ENCODE measurements at regions not wholly inside any gene's neighbourhood (a gene's known extent, or its start where the extent isn't known, plus 50 kb on each side); places are given as distances from the start of the nearest gene placed in this dataset.

DNA sequence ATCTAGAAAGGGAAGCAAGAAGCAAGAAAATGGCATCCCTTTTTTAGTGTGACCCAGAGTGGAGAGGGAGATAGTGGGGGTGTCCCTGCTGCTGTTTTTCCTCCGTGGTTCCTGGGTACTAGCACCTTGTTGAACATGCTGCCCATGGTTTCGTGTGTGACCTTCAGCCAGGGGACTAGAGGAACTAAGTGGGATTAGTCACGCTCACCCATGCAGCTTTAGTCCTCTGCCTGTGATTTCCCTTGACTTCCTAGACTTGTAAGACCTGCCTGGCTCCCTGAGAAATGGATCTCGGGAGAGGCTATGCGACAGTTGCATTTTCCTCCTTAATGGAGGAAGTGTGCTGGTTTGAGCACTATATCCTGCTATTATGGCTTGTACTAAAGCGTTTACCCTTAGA is 471.4 kb downstream of the DCDC2C start:
- Mint-ChIP-seq H3K4me1 (no peaks in the 10 kb centered on the region), H3K9me3 (peaks cover 0 to 53% (median 19%) of the 10 kb centered on the region in 8 donors), H3K36me3 (no peaks in the 10 kb centered on the region), H3K27ac (no peak overlapping the region), H3K27me3 (no peaks in the 10 kb centered on the region), H3K4me3 (no peak overlapping the region)
- Histone ChIP-seq H3K27ac (ENCODE audit: low read depth, low read length) (no peak overlapping the region), H3K36me3 (ENCODE audit: insufficient read depth, low read length) (no peaks in the 10 kb centered on the region), H3K27me3 (ENCODE audit: insufficient read depth, low read length) (no peaks in the 10 kb centered on the region), H3K4me1 (ENCODE audit: insufficient read depth, low read length) (no peaks in the 10 kb centered on the region), H3K4me3 (ENCODE audit: low read length in 2 of 2) (no peak overlapping the region), H3K9me3 (ENCODE audit: control insufficient read depth in 1 of 2, low read length in 2 of 2) (peaks cover 0 to 16% of the 10 kb centered on the region in 2 donors)
- POLR2A ChIA-PET (ENCODE audit: partially characterized antibody): no interaction called here
- intact Hi-C loops (cut with micrococcal nuclease): no loop called here
- DNase-seq: no peak
- CTCF ChIA-PET (ENCODE audit: partially characterized antibody): no interaction called here

DNA sequence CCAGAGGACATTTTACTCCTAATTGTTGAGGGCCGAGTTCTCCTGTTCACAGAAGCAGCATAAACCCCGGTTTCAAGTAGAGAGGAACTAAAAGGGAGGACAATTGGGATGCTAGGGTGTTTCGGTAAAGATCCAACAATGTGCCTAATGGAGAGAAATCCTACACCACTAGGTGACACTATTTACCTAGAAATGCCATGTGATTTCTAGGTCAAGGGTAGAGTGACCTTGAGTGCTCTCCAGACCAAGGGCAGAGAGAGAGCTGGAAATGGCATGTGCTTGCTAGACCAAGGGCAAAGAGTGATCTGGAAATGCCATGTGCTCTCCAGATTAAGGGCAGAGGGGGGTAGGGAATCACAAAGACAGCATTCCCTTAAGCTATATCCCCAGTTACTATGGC is 472.0 kb downstream of the DCDC2C start:
- Histone ChIP-seq H3K27ac (ENCODE audit: low read depth, low read length) (no peak overlapping the region), H3K4me1 (ENCODE audit: insufficient read depth, low read length) (no peaks in the 10 kb centered on the region), H3K9me3 (ENCODE audit: control insufficient read depth in 1 of 2, low read length in 2 of 2) (peaks cover 0 to 16% of the 10 kb centered on the region in 2 donors), H3K27me3 (ENCODE audit: insufficient read depth, low read length) (no peaks in the 10 kb centered on the region), H3K4me3 (ENCODE audit: low read length in 2 of 2) (no peak overlapping the region), H3K36me3 (ENCODE audit: insufficient read depth, low read length) (no peaks in the 10 kb centered on the region)
- DNase-seq: no peak
- Mint-ChIP-seq H3K4me3 (no peak overlapping the region), H3K9me3 (peaks cover 3 to 52% (median 21%) of the 10 kb centered on the region in 8 donors), H3K36me3 (no peaks in the 10 kb centered on the region), H3K4me1 (no peaks in the 10 kb centered on the region), H3K27me3 (no peaks in the 10 kb centered on the region), H3K27ac (no peak overlapping the region)
- intact Hi-C loops (cut with micrococcal nuclease): no loop called here
- POLR2A ChIA-PET (ENCODE audit: partially characterized antibody): no interaction called here
- CTCF ChIA-PET (ENCODE audit: partially characterized antibody): no interaction called here

DNA sequence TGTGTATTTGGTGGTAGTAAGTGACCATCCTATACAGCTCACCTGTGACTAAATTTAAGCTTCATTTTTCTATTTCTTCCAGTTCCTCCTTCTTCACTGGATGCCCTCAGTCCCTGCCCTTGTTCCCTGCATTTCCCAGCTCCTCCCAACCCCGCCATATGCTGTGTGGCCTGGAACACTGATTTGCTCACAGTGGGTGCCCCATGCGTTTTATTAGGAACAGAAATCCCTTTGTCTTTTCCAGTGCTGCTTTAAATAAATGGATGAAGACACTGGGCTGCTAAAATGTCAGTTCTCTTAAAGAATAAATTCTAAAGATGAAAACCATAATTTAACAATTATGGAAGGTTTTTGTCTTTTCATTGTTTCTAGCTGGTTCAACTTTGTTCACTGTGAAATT is 477.3 kb downstream of the DCDC2C start:
- ChIA-PET CTCF (ENCODE audit: partially characterized antibody) (no interaction called here), POLR2A (ENCODE audit: partially characterized antibody) (no interaction called here)
- H3K27me3 ChIP-seq (ENCODE audit: insufficient read depth, low read length): no peaks in the 10 kb centered on the region
- H3K4me1 Mint-ChIP-seq: no peaks in the 10 kb centered on the region
- no peaks in the 10 kb centered on the region for H3K36me3 ChIP-seq (ENCODE audit: insufficient read depth, low read length)
- H3K4me1 ChIP-seq (ENCODE audit: insufficient read depth, low read length): no peaks in the 10 kb centered on the region
- no peaks in the 10 kb centered on the region for H3K27me3 Mint-ChIP-seq
- no peaks in the 10 kb centered on the region for H3K36me3 Mint-ChIP-seq
- intact Hi-C loops (cut with micrococcal nuclease): no loop called here
- H3K4me3 Mint-ChIP-seq: no peak overlapping the region
- H3K27ac ChIP-seq (ENCODE audit: low read depth, low read length): no peak overlapping the region
- H3K4me3 ChIP-seq (ENCODE audit: low read length in 2 of 2): no peak overlapping the region
- DNase-seq: no peak
- no peak overlapping the region for H3K27ac Mint-ChIP-seq
- peaks cover 3 to 32% (median 21%) of the 10 kb centered on the region in 8 donors for H3K9me3 Mint-ChIP-seq
- H3K9me3 ChIP-seq (ENCODE audit: control insufficient read depth in 1 of 2, low read length in 2 of 2): peaks cover 0 to 4% of the 10 kb centered on the region in 2 donors

DNA sequence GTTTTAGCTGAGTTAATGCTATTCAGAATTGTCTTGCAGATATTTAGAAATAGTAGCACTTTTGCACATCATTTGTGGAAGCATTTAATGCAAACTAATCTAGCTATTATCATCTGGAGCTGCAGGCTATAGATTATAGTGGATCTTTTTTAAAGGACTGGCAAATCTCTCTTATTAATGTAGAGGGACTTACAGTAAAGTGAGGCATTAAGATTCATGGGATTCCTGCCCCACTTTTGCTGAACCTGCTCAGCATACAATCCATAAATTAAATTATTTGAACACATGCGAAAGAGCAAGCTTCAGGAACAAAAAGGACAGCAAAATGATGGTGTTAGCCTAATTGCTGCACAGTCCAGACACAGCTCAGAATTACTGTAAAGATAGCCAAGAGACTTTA is 477.7 kb downstream of the DCDC2C start:
- POLR2A ChIA-PET (ENCODE audit: partially characterized antibody): no interaction called here
- Histone ChIP-seq H3K36me3 (ENCODE audit: insufficient read depth, low read length) (no peaks in the 10 kb centered on the region), H3K9me3 (ENCODE audit: control insufficient read depth in 1 of 2, low read length in 2 of 2) (peaks cover 0 to under 1% of the 10 kb centered on the region in 2 donors), H3K4me3 (ENCODE audit: low read length in 2 of 2) (no peak overlapping the region), H3K27me3 (ENCODE audit: insufficient read depth, low read length) (no peaks in the 10 kb centered on the region), H3K4me1 (ENCODE audit: insufficient read depth, low read length) (no peaks in the 10 kb centered on the region), H3K27ac (ENCODE audit: low read depth, low read length) (no peak overlapping the region)
- Mint-ChIP-seq H3K27me3 (no peaks in the 10 kb centered on the region), H3K27ac (no peak overlapping the region), H3K4me1 (no peaks in the 10 kb centered on the region), H3K9me3 (peaks cover 2 to 30% (median 19%) of the 10 kb centered on the region in 8 donors), H3K4me3 (no peak overlapping the region), H3K36me3 (no peaks in the 10 kb centered on the region)
- no peak for DNase-seq
- CTCF ChIA-PET (ENCODE audit: partially characterized antibody): no interaction called here
- intact Hi-C loops (cut with micrococcal nuclease): no loop called here

DNA sequence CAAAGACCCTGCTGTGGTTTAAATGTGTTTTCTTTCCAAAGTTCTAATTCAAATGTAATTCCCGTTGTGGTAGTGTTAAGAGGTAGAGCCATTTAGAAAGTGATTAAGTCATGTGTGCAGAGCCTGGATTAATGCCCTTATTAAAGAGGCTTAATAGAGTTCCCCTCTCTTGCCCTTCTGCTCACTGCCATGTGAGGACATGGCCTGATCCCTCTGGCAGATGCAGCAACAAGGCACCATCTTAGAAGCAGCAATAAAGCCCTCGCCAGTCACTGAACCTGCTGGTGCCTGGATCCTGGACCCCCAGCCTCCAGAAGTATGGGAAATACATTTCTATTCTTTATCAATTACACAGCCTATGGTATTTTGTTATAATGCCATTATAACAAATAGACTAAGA is 485.2 kb downstream of the DCDC2C start:
- Mint-ChIP-seq H3K9me3 (peaks cover 0 to 16% (median 13%) of the 10 kb centered on the region in 8 donors), H3K27me3 (no peaks in the 10 kb centered on the region), H3K27ac (no peak overlapping the region), H3K36me3 (no peaks in the 10 kb centered on the region), H3K4me1 (no peaks in the 10 kb centered on the region), H3K4me3 (no peak overlapping the region)
- POLR2A ChIA-PET (ENCODE audit: partially characterized antibody): no interaction called here
- CTCF ChIA-PET (ENCODE audit: partially characterized antibody): no interaction called here
- Histone ChIP-seq H3K4me1 (ENCODE audit: insufficient read depth, low read length) (no peaks in the 10 kb centered on the region), H3K27ac (ENCODE audit: low read depth, low read length) (no peak overlapping the region), H3K27me3 (ENCODE audit: insufficient read depth, low read length) (no peaks in the 10 kb centered on the region), H3K9me3 (ENCODE audit: control insufficient read depth in 1 of 2, low read length in 2 of 2) (no peaks in the 10 kb centered on the region), H3K4me3 (ENCODE audit: low read length in 2 of 2) (no peak overlapping the region), H3K36me3 (ENCODE audit: insufficient read depth, low read length) (no peaks in the 10 kb centered on the region)
- no peak for DNase-seq
- intact Hi-C loops (cut with micrococcal nuclease): no loop called here

DNA sequence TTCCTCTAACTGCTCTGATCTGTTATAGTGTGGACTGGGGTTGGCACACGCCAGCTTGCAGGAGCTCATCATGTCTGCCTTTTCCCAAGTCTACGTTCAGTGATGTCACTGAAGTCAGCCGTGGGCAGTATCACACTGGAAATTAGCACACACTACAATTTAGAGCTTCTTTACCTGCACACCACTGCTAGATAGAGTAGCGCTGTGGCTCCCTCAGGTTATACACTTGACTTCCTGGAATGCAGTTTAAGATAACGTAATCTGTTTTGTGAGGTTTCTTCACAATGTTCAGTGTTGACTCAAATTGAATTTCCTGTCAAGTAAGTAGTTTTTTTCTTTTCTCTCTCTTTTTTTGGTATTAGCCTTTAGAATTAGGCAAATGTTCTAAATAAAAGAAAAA is 487.2 kb downstream of the DCDC2C start:
- Mint-ChIP-seq H3K4me1 (no peaks in the 10 kb centered on the region), H3K27ac (no peak overlapping the region), H3K4me3 (no peak overlapping the region), H3K27me3 (no peaks in the 10 kb centered on the region), H3K9me3 (peaks cover 0 to 14% (median 8%) of the 10 kb centered on the region in 8 donors), H3K36me3 (no peaks in the 10 kb centered on the region)
- Histone ChIP-seq H3K4me1 (ENCODE audit: insufficient read depth, low read length) (no peaks in the 10 kb centered on the region), H3K27me3 (ENCODE audit: insufficient read depth, low read length) (no peaks in the 10 kb centered on the region), H3K4me3 (ENCODE audit: low read length in 2 of 2) (no peak overlapping the region), H3K27ac (ENCODE audit: low read depth, low read length) (no peak overlapping the region), H3K9me3 (ENCODE audit: control insufficient read depth in 1 of 2, low read length in 2 of 2) (no peaks in the 10 kb centered on the region), H3K36me3 (ENCODE audit: insufficient read depth, low read length) (no peaks in the 10 kb centered on the region)
- no peak for DNase-seq
- ChIA-PET POLR2A (ENCODE audit: partially characterized antibody) (no interaction called here), CTCF (ENCODE audit: partially characterized antibody) (no interaction called here)
- intact Hi-C loops (cut with micrococcal nuclease): no loop called here

DNA sequence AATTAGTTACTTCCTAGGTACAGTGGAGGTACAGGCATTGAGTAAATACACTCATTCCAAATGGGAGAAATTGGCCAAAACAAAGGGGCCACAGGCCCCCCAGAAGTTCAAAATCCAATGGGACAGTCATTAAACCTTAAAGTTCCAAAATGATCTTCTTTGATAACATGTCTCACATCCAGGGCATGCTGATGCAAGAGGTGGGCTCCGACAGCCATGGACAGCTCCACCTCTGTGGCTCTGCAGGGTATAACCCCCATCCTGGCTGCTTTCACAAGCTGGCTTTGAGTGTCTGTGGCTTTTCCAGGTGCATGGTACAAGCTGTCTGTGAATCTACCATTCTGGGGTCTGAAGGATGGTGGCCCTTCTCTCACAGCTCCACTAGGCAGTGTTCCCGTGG is 488.7 kb downstream of the DCDC2C start:
- H3K9me3 ChIP-seq (ENCODE audit: control insufficient read depth in 1 of 2, low read length in 2 of 2): no peaks in the 10 kb centered on the region
- no peaks in the 10 kb centered on the region for H3K36me3 ChIP-seq (ENCODE audit: insufficient read depth, low read length)
- H3K27ac ChIP-seq (ENCODE audit: low read depth, low read length): no peak overlapping the region
- POLR2A ChIA-PET (ENCODE audit: partially characterized antibody): no interaction called here
- Mint-ChIP-seq H3K9me3 (peaks cover 0 to 12% (median 10%) of the 10 kb centered on the region in 8 donors), H3K4me3 (no peak overlapping the region), H3K27ac (no peak overlapping the region), H3K36me3 (no peaks in the 10 kb centered on the region), H3K27me3 (no peaks in the 10 kb centered on the region), H3K4me1 (no peaks in the 10 kb centered on the region)
- CTCF ChIA-PET (ENCODE audit: partially characterized antibody): no interaction called here
- no peak overlapping the region for H3K4me3 ChIP-seq (ENCODE audit: low read length in 2 of 2)
- H3K27me3 ChIP-seq (ENCODE audit: insufficient read depth, low read length): no peaks in the 10 kb centered on the region
- no peak for DNase-seq
- intact Hi-C loops (cut with micrococcal nuclease): no loop called here
- H3K4me1 ChIP-seq (ENCODE audit: insufficient read depth, low read length): no peaks in the 10 kb centered on the region

DNA sequence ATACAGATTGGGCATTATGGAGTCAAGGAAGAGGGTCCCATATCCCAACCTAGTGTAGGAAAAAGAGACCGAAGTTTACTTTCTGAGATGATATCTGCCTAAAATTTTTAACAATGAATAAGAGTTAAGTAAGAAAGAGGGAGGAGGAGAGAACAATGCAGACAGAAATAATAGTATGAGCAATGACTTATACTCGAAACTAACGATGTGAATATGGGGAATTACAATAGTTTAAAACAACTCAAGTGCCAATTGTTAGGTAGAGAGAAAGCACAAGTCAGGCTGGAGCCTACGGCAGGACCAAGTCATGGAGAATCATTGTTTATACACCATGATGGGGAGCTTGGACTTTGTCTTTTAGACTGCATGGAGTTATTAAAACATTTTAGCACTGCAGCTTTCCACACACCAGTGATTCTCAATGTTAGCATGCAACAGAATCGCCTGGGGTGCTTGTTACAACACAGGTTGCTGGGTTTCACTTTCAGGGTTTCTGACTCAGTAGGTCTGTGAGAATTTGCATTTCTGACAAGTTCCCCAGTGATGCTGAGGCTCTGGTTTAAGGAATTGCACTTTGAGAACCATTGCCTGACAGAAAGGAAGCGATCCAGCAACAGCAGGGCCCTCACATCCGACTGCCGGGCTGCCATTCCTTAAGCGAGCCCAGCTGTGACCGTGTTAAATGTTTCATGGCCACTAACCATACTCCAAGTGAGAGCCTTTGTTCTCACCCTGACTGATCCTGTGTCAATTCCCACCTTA is 511.2 kb downstream of the DCDC2C start:
- ChIA-PET POLR2A (ENCODE audit: partially characterized antibody) (no interaction called here), CTCF (ENCODE audit: partially characterized antibody) (no interaction called here)
- no peaks in the 10 kb centered on the region for H3K27me3 ChIP-seq (ENCODE audit: insufficient read depth, low read length)
- H3K27ac ChIP-seq (ENCODE audit: low read depth, low read length): no peak overlapping the region
- H3K4me1 ChIP-seq (ENCODE audit: insufficient read depth, low read length): no peaks in the 10 kb centered on the region
- no peaks in the 10 kb centered on the region for H3K4me1 Mint-ChIP-seq
- no peaks in the 10 kb centered on the region for H3K36me3 Mint-ChIP-seq
- no peak overlapping the region for H3K4me3 ChIP-seq (ENCODE audit: low read length in 2 of 2)
- no peaks in the 10 kb centered on the region for H3K27me3 Mint-ChIP-seq
- no peak overlapping the region for H3K4me3 Mint-ChIP-seq
- peaks cover 0 to 20% (median 7%) of the 10 kb centered on the region in 8 donors for H3K9me3 Mint-ChIP-seq
- intact Hi-C loops (cut with micrococcal nuclease): no loop called here
- H3K9me3 ChIP-seq (ENCODE audit: control insufficient read depth in 1 of 2, low read length in 2 of 2): no peaks in the 10 kb centered on the region
- no peak overlapping the region for H3K27ac Mint-ChIP-seq
- no peaks in the 10 kb centered on the region for H3K36me3 ChIP-seq (ENCODE audit: insufficient read depth, low read length)
- no peak for DNase-seq

Data from CD4-positive, alpha-beta memory T cell (primary cell).